ENCODE measurements at regions not wholly inside any gene's neighbourhood (a gene's known extent, or its start where the extent isn't known, plus 50 kb on each side); places are given as distances from the start of the nearest gene placed in this dataset.

- DNase-seq, result no peak
Observed at GRCh38 chr10:4687397-4687796, 138.6 kb upstream of the AKR1E2 start.

- DNase-seq, result no peak
Observed at GRCh38 chr10:4686644-4686996, 139.4 kb upstream of the AKR1E2 start.

GRCh38 chr10:4685904-4686643 is 139.9 kb upstream of the AKR1E2 start:
- no peak for DNase-seq

GRCh38 chr10:4685491-4685890 is 140.5 kb upstream of the AKR1E2 start:
- DNase-seq, result no peak

GRCh38 chr10:4684434-4684833 is 141.6 kb upstream of the AKR1E2 start:
- no peak for DNase-seq

- no peak for DNase-seq
Observed at GRCh38 chr10:4683838-4684237, 142.2 kb upstream of the AKR1E2 start.

GRCh38 chr10:4683137-4683536 is 142.9 kb upstream of the AKR1E2 start:
- DNase-seq, result no peak

- DNase-seq, result no peak
Observed at GRCh38 chr10:4678951-4679671, 146.9 kb upstream of the AKR1E2 start.

GRCh38 chr10:4678023-4678950 is 147.7 kb upstream of the AKR1E2 start:
- DNase-seq, result no peak

GRCh38 chr10:4677296-4678021 is 148.5 kb upstream of the AKR1E2 start:
- DNase-seq, result no peak

- DNase-seq, result no peak
Observed at GRCh38 chr10:4676566-4676965, 149.4 kb upstream of the AKR1E2 start.

- DNase-seq, result no peak
Observed at GRCh38 chr10:4675808-4676207, 150.2 kb upstream of the AKR1E2 start.

GRCh38 chr10:4673279-4674040 is 152.5 kb upstream of the AKR1E2 start:
- DNase-seq, result no peak

- no peak for DNase-seq
Observed at GRCh38 chr10:4672201-4672600, 153.8 kb upstream of the AKR1E2 start.

GRCh38 chr10:4671451-4672145 is 154.4 kb upstream of the AKR1E2 start:
- DNase-seq, result no peak

- no peak for DNase-seq
Observed at GRCh38 chr10:4670737-4671136, 155.3 kb upstream of the AKR1E2 start.

- no peak for DNase-seq
Observed at GRCh38 chr10:4669585-4669984, 156.4 kb upstream of the AKR1E2 start.

- no peak for DNase-seq
Observed at GRCh38 chr10:4663162-4663992, 162.6 kb upstream of the AKR1E2 start.

GRCh38 chr10:4662576-4663161 is 163.3 kb upstream of the AKR1E2 start:
- DNase-seq, result no peak

Data from cerebellar nuclear complex (tissue), 1 donor.